DMS153 (cell line): ENCODE measurements at regions not wholly inside any gene's neighbourhood (a gene's known extent, or its start where the extent isn't known, plus 50 kb on each side); places are given as distances from the start of the nearest gene placed in this dataset.

ENCODE experiments used
- DNase-seq: peaks from one replicate; lab custom pipeline; 2025; lab: John Stamatoyannopoulos, UW

DNA sequence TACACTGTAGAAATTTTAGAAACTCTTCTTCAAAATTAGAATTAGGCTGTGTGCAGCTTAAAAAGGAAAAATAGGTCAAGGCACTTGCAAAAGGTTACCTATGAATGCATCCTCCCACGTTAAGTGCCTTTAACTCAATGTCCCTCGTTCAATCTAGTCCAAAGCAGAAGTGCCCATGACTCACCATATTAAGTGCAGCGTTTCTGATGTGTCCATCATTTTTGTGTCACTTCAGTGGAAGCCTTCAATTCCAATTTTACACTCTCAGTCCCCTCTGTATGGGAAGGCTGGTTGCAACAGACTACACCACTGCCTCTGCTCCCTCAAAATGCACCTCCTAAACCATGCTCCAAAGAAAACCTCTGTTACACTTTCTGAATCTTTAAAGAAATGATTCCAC lies 53.4 kb downstream of the FOXB1 start:
- no peak for DNase-seq

DNA sequence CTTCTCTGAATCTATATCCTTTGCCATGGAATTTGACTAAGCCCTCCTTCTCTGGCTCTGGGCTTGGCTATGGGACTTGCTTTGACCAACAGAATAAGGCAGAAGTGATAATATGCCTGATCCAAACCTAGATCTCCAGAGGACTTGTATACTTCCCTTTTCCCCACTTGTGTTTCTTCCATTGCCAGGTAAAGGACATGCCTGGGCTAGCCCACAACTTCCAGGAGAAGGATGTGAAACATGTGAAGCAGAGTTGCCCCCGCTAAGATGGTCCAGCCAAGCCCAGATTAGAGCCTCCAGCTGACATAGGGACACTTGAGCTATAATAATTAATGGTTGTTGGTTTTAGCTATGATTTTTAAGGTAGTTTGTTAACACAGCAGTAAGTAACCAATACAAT lies 55.1 kb downstream of the FOXB1 start:
- DNase-seq, result no peak

DNA sequence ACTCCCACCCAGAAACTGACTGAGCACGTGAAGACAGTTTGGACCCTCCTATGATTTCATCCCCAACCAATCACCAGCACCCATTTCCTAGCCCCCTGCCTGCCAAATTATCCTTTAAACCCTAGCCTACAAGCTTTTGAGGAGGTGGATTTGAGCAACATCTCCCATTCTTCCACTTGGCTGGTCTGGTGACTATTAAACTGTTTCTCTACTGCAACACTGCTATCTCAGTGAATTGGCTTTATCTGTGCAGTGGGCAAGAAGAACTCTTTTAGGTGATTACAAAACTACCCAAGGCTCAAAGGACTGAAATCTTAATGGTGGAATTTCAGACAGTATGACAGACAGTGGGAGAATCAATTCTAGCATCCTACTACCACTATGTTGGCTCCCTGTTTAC lies 57.6 kb downstream of the FOXB1 start:
- DNase-seq, result no peak

DNA sequence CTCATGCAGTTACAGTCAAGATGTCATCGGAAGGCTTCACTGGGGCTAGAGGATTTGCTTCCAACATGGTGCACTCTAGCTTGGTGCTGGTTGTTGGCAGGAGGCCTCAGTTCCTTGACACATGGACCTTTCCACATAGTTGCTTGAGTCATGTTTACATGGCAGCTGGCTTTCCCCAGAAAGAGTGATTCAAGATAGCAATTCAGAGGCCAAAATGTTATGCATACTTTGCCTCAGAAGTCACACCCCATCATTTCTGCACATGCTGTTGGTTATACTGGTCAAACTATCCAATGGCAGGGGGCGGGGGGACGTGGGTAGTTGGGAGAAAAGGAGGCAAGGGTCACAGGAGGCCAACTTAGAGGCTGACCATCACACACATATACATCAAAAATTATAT lies 58.7 kb downstream of the FOXB1 start:
- DNase-seq, result no peak

DNA sequence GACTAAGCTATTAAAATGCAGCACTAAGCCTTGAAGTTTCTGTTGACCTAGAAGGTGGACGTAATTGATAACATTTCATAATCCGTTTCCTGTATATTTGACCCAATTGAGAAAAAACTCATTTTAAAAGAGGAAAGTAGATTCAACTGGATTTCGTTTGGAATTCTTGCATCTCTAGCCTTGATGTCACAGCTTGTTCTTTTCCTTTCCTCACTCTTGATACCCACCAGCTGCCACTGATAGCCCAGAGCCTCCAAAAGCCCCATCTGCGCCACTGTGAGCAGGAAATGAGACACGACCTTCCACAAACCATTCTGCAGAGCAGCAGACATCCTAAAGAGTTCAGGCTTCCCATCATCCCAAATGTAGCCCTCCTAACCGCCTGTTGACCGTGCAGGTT lies 61.8 kb downstream of the FOXB1 start:
- DNase-seq, result no peak

DNA sequence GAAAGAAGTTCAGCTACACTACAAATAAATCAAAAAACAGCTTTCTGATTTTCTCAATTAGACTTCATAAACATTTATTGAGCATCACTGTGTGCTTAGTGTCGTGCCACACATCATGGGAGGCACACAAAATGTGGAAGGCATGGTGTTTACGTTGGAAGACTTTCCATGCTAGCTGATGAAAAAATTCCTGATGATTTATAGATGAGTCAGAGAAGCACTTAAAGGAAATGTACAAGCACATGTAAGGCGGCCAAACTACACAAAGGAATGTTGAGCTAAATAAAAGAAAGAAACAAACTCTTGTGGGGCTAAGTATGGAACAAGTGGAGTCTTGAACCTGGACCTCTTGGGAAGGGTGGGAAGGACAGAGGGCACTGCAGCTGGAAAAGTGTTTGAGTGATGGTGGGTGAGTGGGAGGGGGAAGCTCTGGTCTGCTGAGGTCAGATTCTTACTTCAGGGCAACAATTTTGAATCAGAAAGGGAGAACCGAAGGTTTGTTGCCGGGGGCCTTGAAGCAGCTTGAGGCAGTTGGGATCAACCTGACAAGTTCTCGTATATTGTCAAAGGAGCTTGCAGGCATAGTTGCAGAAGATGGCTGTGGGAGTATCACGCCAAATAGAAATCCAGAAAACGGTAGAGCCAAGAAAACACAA lies 66.9 kb downstream of the FOXB1 start:
- DNase-seq, result no peak

DNA sequence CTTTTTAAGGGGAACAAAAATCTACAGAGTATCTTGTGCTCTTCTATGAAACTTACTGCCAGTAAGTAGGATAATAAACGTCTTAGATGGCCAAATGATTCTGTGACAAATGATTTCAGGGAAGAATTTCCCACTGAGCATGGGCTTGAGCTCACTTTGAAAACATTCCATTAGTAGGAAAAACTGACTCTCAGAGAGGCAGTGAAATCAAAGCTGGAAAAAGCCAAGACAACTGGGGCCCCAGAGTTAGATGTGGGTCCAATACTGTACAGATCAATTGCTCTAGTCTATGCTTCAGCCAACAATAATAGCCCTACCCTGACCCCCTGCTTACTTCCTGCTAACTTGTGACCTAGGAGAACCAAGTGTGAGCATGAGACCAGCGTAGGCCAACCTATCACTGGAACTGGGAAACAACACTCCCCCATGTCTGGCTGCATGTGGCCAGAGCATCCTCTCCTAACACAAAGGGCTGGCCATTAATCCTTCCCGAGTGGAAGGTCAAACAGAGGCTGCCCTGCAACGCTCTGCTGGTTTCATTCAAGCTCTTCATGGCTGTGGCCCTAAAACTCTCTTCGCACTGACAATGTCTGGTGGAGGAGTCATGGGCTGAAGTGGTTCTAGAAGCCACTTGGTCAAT lies 68.8 kb downstream of the FOXB1 start:
- no peak for DNase-seq

DNA sequence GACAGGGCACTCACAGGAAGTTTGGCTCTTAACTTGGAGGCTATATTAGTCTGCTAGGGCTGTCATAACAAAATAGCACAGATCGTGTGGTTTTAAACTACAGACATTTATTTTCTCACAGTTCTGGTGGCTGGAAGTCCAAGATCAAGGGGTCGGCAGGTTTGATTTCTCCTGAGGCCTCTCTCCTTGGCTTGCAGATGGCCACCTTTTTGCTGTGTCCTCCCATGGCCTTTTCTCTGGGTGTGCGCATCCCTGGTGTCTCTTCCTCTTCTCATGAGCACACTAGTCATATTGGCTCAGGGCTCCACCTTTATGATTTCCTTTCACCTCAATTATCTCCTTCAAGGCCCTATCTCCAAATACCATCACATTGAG lies 69.3 kb downstream of the FOXB1 start:
- DNase-seq, result no peak

DNA sequence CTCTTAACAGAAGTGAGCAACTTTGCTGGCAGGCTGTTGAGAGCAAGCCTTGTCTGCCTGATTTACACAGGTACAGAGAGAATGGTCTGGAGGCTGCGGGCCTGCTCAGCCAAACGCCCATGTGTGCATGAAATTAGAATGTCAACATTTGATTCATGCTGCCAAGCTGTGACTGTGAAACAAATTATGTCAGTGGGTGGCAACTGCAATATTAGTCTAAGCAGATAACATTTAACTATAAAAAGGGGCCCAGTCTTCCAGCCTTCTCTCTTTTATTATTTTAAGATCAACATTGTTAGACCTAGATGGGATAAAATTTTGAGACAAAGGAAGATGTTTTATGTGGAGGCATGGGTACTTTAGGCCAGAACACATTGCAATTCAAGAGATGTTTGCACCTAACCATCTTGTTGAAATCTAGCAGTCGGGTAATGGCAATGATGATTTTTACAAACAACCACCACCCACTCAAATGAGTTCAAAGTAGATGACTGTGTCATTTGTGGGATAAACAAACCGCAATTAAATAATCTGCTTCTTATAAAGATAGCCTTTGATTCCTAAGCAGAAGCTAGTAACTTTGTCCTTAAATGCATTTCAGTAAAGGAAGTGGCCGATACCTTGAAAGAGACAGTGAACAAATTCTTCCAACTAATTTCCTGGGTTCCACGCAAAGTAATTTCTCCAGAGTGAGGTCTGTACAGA lies 70.2 kb downstream of the FOXB1 start:
- DNase-seq, result peak; percentile 33

DNA sequence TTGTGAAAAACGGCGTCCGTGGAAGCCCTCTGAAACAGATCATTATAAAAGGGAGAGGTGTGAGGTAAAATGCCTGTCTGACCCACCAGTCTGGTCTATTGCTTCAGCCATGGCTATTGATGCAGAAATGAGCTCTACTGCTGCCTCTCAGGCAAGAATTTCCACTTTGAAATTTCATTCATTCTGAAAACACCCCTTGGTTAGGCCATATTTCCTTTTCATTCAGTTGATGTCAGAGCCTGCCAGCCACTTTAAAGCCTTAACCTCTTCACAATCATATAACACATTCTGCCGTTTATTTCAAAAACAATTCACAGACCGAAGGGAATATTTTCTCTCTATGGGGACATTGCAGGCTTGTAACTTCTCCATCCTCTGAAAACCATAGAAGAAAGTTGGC lies 71.9 kb downstream of the FOXB1 start:
- DNase-seq, result no peak

DNA sequence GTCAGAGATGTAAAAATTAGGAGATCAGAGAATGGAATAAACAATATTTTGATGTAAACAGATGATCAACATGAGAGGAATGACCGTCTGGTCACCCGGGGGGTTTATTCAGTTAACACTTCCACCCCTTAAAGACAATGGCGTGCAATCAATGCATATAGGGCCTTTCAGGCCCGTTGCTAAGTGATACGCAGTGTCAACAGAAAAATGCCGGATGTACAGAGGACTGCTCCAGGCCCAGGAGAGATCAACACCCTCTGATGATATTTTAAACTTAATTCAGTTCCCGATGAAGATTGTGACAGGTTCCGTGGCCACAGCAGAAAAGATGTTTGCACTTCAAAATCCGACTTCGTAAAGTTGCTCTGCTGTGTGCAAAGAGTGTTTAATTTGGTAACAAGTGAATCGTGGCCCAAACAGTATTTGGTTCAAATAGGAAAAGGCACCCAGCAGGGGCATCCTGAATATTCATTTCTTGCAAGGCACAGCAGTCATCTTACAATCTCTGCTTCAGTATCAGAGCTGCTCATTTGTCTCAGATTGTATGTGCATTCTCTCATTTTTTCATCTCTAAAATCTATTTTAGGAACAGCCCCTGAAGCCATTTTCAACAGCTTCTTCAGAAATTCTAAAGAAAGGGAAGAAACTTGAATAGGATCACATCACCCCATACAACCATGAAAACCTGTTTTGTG lies 72.6 kb downstream of the FOXB1 start:
- DNase-seq, result no peak

DNA sequence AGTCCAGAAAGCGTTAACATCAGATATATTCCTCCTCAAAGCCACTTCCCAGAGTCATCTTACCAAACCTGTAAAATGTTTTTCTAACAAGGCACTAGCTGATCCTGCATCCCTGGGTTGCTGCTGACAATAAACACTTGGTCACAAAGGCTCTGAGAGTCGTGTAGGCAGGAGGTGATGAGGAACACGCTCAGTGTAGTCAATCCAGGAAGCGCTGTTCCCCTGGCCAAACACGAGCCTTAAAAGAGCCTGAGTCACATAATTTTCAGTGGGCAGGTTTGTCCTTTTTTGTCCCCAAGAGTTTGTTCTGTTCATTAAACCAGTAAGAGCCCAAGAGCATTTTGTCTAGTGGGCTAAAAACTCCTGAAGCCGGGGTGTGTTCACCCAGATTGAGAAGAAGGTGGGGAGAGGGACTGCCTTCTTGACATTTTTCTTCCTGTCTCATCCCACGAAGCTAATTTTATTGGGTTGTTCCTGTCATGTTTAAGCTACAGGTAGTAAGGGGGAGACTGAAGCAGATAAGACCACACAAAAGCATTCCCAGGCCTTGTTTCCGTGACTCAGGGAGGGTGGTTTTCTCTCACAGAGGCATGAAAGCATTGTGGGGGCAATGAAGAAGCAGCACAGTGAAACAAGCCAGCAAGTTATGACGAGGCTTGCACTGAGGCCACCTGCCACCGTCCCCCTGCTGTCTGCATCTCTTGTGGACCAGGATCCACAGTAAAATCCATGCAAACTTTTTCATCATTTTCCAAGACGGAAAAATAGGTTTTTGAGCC lies 73.7 kb downstream of the FOXB1 start:
- DNase-seq, result no peak

DNA sequence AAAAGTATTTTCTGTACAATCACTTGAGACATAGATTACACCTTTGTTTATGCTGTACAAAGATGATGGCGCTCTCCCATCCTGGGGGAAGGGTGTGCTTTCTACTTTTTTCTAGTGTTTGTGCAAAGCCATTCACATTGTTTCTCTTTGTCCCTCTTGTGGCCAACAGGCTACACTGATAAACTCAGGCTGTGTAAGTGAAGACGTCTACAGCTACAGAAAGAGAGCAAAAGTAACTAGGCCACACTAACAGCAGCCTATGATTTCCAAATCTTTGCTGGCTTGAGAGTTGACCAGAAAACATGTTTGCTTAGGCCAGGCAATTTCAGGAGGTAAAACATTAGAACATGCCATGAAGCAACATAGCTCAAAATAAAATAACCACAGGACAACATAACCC lies 75.1 kb downstream of the FOXB1 start:
- no peak for DNase-seq

DNA sequence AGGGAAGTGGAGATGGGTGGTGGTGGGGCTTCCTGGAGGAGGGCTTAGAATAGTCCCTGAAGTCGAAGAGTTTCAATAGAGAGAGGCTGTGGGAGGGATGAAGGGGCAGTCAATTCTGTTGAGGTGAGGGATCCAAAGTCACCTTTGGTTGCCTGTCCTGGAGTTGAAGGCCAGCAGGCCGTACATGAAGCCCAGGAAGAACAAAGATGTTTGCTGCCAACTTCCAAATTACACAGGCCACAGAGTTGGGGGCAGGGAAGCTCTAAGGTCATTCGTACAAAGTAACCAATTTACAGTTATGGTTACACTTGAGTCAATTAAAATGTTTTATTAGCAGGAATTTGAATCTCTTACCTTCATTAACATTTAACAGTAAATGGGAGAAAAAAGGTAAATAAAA lies 77.9 kb downstream of the FOXB1 start:
- DNase-seq, result no peak

DNA sequence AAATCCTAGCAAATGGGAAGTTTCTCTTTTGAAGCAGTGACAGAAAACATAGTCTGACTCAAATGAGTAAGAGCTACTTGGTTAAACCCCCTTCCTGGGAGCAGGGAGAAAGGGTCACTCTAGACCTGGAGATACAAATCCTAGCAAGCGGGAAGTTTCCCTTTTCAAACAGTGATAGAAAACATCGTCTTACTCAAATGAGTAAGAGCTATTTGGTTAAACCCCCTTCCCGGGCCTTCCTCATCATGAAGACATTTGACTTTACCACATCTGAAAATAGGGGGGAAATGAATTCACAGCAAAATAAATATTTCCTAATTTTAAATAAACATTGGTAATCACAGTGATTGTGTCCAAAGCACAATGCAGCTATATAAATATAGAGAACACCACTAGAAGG lies 79.2 kb downstream of the FOXB1 start:
- no peak for DNase-seq

DNA sequence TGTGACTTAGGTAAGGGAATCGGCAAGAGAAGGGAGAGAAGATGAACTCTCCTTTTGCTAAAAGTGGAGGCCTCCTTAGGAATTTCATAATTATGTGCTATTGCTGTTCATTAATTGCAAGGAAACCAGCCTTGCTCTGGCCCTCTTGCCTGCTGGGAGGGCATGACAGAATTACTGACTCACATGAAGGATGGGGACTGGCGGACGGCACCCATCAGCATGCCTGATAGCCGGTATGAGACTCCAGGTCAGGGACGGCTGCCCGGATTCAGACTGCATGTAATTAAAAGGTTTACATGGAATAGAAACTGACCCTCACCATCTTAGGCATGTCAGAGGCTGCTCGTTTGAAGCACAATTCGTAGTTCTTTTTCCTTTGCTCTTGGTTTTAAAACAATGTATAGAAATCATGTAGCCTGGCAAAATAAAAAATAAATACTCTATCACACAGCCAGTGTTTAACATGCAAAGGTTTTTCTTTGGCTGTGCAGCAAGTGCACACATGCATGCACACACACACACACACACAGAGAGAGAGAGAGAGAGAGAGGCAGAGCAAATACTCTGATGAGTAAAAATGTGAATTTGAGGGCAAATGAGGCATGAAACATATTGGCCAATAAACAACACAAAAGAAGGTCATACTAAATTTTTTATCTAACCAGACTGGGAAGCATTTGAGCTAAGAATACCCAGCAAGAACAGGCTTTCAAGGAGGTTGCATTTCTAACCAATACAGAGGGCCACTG lies 82.7 kb downstream of the FOXB1 start:
- DNase-seq, result no peak

DNA sequence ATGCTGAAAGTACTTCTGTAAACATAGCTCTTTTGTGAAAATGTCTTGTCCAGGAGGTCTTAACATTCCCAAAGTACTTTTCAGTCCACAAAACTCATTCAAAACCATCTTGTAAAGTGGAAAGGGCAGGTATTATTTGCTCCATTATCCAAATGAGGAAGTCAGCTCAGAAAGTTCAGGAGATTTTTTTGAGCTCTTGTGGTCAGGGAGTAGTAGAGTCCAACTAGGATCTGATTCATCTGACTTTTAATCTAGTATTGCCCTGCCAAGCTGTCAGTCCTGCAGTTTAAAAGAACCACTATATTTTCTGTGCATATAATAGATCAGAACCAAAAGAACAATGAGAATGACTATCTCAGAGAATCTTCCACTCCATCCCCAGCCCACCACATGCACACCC lies 83.5 kb downstream of the FOXB1 start:
- no peak for DNase-seq

DNA sequence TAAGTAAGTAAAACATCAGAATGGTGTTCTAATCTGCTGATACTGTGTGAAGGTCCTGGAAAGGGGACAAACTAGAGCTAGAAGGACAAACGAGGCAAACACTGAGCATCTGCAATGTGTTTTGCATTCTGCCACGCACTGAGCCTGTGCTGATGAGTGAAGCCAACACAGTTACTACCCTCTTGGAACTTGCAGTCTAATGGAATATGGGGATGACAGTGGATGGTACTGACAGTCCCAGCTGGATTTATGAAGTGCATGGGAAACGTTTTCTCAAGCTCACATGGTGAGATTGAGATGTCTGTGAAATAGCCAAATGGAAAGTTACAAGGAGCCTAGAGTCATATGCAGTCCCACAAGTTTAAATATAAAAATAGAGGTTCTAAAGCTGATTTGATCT lies 86.6 kb downstream of the FOXB1 start:
- no peak for DNase-seq

DNA sequence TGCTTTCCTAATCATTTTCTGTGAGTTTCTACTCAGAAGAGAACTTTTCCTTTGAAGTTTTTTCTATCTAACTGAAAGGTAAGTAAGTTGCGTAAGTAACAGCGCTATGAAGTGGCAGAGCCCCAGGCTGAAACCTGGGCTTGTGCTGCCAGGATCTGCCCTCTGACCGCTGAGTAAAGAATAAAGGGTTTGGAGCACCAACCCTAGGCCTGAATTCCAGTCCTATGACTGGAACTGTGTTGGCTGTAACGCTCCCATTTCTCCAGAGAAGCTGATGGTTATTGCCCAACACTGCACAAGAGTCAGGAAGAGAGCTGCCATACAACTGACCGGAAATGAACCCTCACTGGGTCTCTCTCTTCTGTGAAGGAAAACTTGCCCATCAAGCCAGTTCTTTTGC lies 87.0 kb downstream of the FOXB1 start:
- no peak for DNase-seq

DNA sequence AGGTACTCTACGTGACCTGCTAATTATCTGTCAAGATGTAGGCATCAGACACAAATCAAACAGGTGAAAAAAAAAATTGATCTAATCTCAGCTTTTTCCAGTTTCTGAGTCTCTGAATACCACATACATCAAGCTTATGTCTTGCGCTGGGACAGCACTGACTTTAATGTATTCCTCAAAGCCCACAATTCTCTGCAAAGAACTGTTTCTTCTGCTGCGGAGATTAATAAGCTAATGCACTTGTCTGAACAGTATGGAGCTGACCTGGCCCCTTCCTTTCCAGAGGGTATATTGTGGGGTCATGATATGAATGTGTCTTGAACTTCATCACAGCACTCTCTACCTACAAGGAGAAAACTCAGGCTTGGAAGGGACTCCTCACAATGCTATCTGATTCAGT lies 87.8 kb downstream of the FOXB1 start:
- no peak for DNase-seq

DNA sequence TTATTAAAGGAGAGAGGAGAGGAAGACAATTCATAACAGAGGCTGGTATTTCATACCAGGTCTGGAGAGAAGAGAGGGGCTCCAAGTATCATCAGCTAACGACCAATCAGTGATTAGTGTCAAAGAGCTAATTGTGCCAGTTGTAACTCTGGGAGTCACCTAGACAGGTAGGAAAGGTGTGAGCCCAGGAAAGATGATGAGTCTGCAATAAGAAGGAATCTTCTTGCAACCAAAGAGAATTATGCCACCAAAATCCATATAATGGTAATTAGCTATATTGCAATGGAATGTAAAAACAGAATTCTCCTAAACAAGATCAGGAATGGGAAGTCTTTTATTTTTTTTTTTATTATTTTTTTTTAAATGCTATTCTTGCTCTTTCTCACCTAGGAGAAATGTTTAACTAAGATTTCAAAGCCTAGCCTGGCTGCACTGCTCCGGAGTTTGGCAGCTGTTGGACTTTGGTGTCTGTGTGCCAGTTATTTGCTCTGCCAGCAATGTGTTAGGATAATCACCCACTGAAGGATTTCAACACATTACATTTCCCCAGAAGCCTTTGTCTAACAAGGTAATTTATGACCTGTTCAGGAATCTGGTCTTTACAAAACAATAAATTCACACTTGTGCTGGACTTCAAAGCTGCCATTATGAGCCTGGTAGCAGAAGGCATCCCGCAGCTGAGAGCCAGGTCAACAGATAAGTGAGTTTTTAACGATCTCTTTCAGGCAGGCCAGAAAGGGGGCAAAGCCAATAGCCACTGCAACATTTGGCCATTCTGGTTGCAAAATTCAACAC lies 89.4 kb downstream of the FOXB1 start:
- peak; percentile 10 for DNase-seq
